ENCODE measurements at regions not wholly inside any gene's neighbourhood (a gene's known extent, or its start where the extent isn't known, plus 50 kb on each side); places are given as distances from the start of the nearest gene placed in this dataset.

GRCh38 chr11:28547321-28547741, 439.1 kb downstream of the METTL15 start:
- no peak; the same call in 2 of the 3 replicates for ATAC-seq
- TF ChIP-seq TSHZ2 (CRISPR knock-in tag; IDR thresholded peaks at IDR 0.05) (no peak), RARB (CRISPR knock-in tag; IDR thresholded peaks at IDR 0.05) (no peak), ZFP30 (CRISPR knock-in tag; IDR thresholded peaks at IDR 0.05) (no peak), ZC3H10 (CRISPR knock-in tag; IDR thresholded peaks at IDR 0.05) (no peak), POU6F1 (CRISPR knock-in tag; IDR thresholded peaks at IDR 0.05; ENCODE audit: borderline replicate concordance, low read depth) (no peak), ISL1 (CRISPR knock-in tag; IDR thresholded peaks at IDR 0.05) (peak; percentile 52; the same call in 1 of the 2 replicates)

- TF ChIP-seq TOX (CRISPR knock-in tag; IDR thresholded peaks at IDR 0.05; ENCODE audit: borderline replicate concordance): no peak
- no peak for ATAC-seq
These were observed 437.3 kb downstream of the METTL15 start for GRCh38 chr11:28545536-28545935.

GRCh38 chr11:28542561-28542960, 434.4 kb downstream of the METTL15 start:
- TF ChIP-seq ZC3H10 (CRISPR knock-in tag; IDR thresholded peaks at IDR 0.05) (0 out of 2 replicates have a peak, but pooled peaks have one; percentile 8), CSDC2 (CRISPR knock-in tag; IDR thresholded peaks at IDR 0.05) (no peak), TCF4 (CRISPR knock-in tag; IDR thresholded peaks at IDR 0.05; ENCODE audit: borderline replicate concordance) (no peak), PATZ1 (CRISPR knock-in tag; IDR thresholded peaks at IDR 0.05; ENCODE audit: borderline replicate concordance) (no peak), OSR1 (CRISPR knock-in tag; IDR thresholded peaks at IDR 0.05) (no peak)
- peak; percentile 47; the same call in 2 of the 3 replicates for ATAC-seq

GRCh38 chr11:28539239-28540030, 431.2 kb downstream of the METTL15 start:
- ATAC-seq: no peak
- TF ChIP-seq CSRNP3 (CRISPR knock-in tag; IDR thresholded peaks at IDR 0.05) (no peak), BACH2 (CRISPR knock-in tag; IDR thresholded peaks at IDR 0.05; ENCODE audit: borderline replicate concordance) (no peak), ZC3H10 (CRISPR knock-in tag; IDR thresholded peaks at IDR 0.05) (no peak), POU6F1 (CRISPR knock-in tag; IDR thresholded peaks at IDR 0.05; ENCODE audit: borderline replicate concordance, low read depth) (no peak), PPARA (CRISPR knock-in tag; IDR thresholded peaks at IDR 0.05; ENCODE audit: borderline replicate concordance) (no peak), TCF4 (CRISPR knock-in tag; IDR thresholded peaks at IDR 0.05; ENCODE audit: borderline replicate concordance) (no peak), ESRRG (CRISPR knock-in tag; IDR thresholded peaks at IDR 0.05) (no peak), ARNTL (CRISPR knock-in tag; IDR thresholded peaks at IDR 0.05; ENCODE audit: borderline replicate concordance, low read depth) (no peak)
